Gastroesophageal sphincter (tissue), 4 donors: ENCODE measurements at regions not wholly inside any gene's neighbourhood (a gene's known extent, or its start where the extent isn't known, plus 50 kb on each side); places are given as distances from the start of the nearest gene placed in this dataset.

Experiments used
- ATAC-seq: fragments of 150-250 bp; one replicate; pipeline ENCODE4 v1.9.1; 2016; ENCODE audit warnings: mild to moderate bottlenecking, moderate library complexity
- H3K27ac ChIP-seq, 4 donors: fragments of 200-600 bp; sonication (generic) in 3 of 4; 1 replicate in 3 of 4; 2 replicates in 1 of 4; pipeline ENCODE4 v1.5.1; 2016 to 2019
- H3K27me3 ChIP-seq: fragments of 200-600 bp; sonication (generic); one replicate; pipeline ENCODE4 v1.5.1; 2019
- H3K36me3 ChIP-seq, 2 donors: fragments of 200-600 bp; sonication (generic); one replicate each; pipeline ENCODE4 v1.5.1; 2019; ENCODE audit warnings: control low read depth in 1 of 2
- H3K4me1 ChIP-seq, 3 donors: fragments of 200-600 bp; sonication (generic); 1 replicate in 2 of 3; 2 replicates in 1 of 3; pipeline ENCODE4 v1.5.1; 2016 to 2019; ENCODE audit warnings: control low read depth in 2 of 3
- H3K4me3 ChIP-seq, 2 donors: fragments of 200-600 bp; sonication (generic); one replicate each; pipeline ENCODE4 v1.5.1; 2019; ENCODE audit warnings: mild to moderate bottlenecking in 1 of 2, moderate library complexity in 1 of 2
- H3K9me3 ChIP-seq, 3 donors: fragments of 200-600 bp; sonication (generic); one replicate each; pipeline ENCODE4 v1.5.1; 2017 to 2019; ENCODE audit warnings: control low read depth in 2 of 3
- EP300 ChIP-seq: sonication (generic); formaldehyde crosslinking; IDR thresholded peaks from one replicate; pipeline ENCODE4 v1.6.1; 2017; ENCODE audit warnings: antibody characterized with exemption, mild to moderate bottlenecking
- POLR2A ChIP-seq, 2 donors: fragments of 450-650 bp; IDR thresholded peaks; one replicate each; pipeline ENCODE4 v1.6.1; 2017; ENCODE audit warnings: antibody characterized with exemption in 2 of 2, mild to moderate bottlenecking in 2 of 2, moderate library complexity in 1 of 2
- POLR2AphosphoS5 ChIP-seq: sonication (generic); formaldehyde crosslinking; IDR thresholded peaks from one replicate; pipeline ENCODE4 v1.6.1; 2017; ENCODE audit warnings: antibody characterized with exemption
- WGBS, 2 donors: methylation state at CpG; one replicate each; pipeline ENCODE4 v1.1.5; 2018; ENCODE audit warnings: low coverage in 1 of 2; 5-methylcytosine and 5-hydroxymethylcytosine counted together
- TF ChIP-seq, protein P1 (sequence below), 4 experiments: fragments of 200-600 bp in 2 of 4; fragments of 450-650 bp in 2 of 4; sonication (generic) in 1 of 4; IDR thresholded peaks; one replicate each; pipeline ENCODE4 v1.5.1; 2017 to 2019; ENCODE audit warnings: antibody characterized with exemption in 4 of 4, mild to moderate bottlenecking in 2 of 4, moderate library complexity in 2 of 4

DNA sequence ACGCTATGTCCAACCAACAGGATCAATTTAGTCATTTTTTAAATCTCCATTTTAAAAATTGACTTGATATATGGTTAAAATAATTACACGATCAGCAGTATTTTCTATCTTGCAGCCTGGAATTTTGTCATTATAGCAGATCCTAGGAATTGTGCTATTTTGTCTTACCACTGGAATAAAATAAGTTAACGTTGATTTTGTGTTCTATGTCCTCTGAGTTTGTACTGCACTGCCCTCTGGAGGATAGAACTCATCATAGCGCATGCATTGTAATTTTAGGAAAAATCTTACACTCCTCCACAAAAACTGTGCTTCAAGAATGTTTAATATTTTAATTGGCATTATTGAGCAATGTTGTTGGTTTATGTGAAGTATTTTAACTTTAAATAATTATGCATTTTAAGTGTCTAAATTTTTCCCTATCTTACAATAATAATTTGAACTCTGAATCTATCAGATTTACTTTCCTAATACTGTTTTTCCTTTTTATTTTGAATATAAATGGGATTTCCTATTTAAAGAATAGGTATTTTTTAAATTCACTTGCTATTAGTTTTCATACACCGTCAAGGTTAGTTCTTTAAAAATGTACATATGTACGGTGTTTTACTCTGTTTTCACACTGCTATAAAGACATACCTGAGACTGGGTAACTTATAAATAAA is 220.1 kb downstream of the PPP1R3A start:
- Histone ChIP-seq H3K36me3 (no peaks in the 10 kb centered on the region), H3K4me1 (peaks cover 0 to 12% (median 0%) of the 10 kb centered on the region in 3 donors), H3K27ac (no peak overlapping the region), H3K4me3 (no peak overlapping the region), H3K9me3 (no peaks in the 10 kb centered on the region), H3K27me3 (no peaks in the 10 kb centered on the region)
- ATAC-seq: no peak
- WGBS, 2 donors: 34 to 37% methylated on average over 6 of the region's 6 CpGs
- TF ChIP-seq POLR2AphosphoS5: no peak
- TF ChIP-seq, protein P1, sequence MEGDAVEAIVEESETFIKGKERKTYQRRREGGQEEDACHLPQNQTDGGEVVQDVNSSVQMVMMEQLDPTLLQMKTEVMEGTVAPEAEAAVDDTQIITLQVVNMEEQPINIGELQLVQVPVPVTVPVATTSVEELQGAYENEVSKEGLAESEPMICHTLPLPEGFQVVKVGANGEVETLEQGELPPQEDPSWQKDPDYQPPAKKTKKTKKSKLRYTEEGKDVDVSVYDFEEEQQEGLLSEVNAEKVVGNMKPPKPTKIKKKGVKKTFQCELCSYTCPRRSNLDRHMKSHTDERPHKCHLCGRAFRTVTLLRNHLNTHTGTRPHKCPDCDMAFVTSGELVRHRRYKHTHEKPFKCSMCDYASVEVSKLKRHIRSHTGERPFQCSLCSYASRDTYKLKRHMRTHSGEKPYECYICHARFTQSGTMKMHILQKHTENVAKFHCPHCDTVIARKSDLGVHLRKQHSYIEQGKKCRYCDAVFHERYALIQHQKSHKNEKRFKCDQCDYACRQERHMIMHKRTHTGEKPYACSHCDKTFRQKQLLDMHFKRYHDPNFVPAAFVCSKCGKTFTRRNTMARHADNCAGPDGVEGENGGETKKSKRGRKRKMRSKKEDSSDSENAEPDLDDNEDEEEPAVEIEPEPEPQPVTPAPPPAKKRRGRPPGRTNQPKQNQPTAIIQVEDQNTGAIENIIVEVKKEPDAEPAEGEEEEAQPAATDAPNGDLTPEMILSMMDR (IDR thresholded peaks at IDR 0.05): peak; percentile 23 to 69 (median 29)

GRCh38 chr7:113694149-113694548 is 224.7 kb downstream of the PPP1R3A start:
- no peaks in the 10 kb centered on the region for H3K4me1 ChIP-seq
- no peak overlapping the region for H3K4me3 ChIP-seq
- 63 to 100% methylated on average over 1 of the region's 1 CpG for WGBS, 2 donors
- H3K9me3 ChIP-seq: no peaks in the 10 kb centered on the region
- no peak for ATAC-seq
- H3K27ac ChIP-seq: no peak overlapping the region
- TF ChIP-seq EP300 (no peak), POLR2A (IDR thresholded peaks at IDR 0.05) (no peak)
- no peaks in the 10 kb centered on the region for H3K36me3 ChIP-seq
- no peaks in the 10 kb centered on the region for H3K27me3 ChIP-seq

DNA sequence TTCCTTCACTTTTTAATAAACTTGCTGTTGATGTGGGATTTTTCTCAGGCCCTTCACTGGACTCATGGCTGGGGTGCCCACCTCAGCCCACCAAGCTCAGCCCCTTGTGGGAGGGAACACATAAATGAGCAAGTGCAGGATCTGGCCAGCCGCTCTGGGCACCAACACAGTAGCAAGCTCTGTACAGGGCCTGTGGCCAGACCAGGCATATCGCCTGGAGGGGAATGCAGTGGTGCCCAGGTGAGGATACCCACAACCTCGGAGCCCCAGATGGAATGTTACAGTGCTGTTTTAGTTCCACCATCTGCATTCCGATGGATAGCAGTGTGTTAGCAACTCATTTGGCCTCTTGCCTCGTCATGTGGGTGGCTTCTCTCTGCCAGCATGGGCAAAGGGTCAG is 234.6 kb downstream of the PPP1R3A start:
- no peak for ATAC-seq

DNA sequence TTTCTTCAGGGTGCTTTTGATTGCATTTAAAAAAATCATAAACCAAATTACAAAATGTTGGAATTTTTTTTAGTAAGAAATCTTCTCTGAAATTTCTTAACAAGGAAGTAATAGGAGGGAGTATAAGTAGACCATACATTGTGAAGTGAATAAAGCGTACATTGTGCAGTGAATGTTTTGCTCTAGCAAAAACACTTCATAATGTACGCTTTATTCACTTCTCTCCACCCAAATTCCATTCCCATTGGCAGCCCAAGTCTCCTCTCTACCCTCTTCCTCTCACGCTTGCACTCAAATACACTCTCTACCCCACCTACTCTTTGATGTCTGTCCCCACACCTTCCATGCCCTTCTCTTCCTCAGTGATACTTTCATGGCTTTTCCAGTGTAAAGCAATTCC is 241.0 kb downstream of the PPP1R3A start:
- H3K27me3 ChIP-seq: no peaks in the 10 kb centered on the region
- ATAC-seq: no peak
- H3K4me3 ChIP-seq: no peak overlapping the region
- H3K9me3 ChIP-seq: no peaks in the 10 kb centered on the region
- no peaks in the 10 kb centered on the region for H3K4me1 ChIP-seq
- TF ChIP-seq, protein P1 (IDR thresholded peaks at IDR 0.05): no peak
- TF ChIP-seq POLR2A (IDR thresholded peaks at IDR 0.05): no peak
- TF ChIP-seq EP300: no peak
- WGBS, 2 donors: 81% methylated on average over 2 to 3 of the region's 3 CpGs
- no peak overlapping the region for H3K27ac ChIP-seq
- H3K36me3 ChIP-seq: no peaks in the 10 kb centered on the region

More for the DNA sequence above, 234.6 kb downstream of the PPP1R3A start:
- Histone ChIP-seq H3K4me3 (no peak overlapping the region), H3K36me3 (no peaks in the 10 kb centered on the region), H3K4me1 (no peaks in the 10 kb centered on the region), H3K9me3 (no peaks in the 10 kb centered on the region), H3K27ac (no peak overlapping the region), H3K27me3 (no peaks in the 10 kb centered on the region)
- TF ChIP-seq, protein P1 (IDR thresholded peaks at IDR 0.05): no peak
- TF ChIP-seq EP300 (no peak), POLR2AphosphoS5 (no peak), POLR2A (IDR thresholded peaks at IDR 0.05) (no peak)
- 100% methylated on average over 1 of the region's 5 CpGs; no CpG with 5 or more reads in 1 of the 2 donors for WGBS, 2 donors

DNA sequence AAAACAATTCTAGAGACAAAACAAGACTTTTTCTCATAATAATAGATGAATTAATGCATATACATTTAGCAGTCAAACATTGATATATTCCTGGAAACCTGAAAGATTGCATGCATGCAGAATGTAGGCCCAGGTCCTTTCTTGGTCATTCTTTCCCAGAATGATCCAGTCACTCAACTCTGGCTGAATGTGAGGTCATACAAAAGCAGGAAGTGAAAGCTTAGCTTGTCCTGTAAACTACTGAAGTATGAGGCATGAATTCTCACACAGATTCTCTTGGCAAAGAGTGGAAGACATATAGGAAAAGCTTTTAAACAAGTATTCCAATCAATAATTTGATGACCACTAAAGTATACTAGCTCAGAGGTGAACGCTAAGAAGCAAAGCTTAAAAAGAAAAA is 253.9 kb downstream of the PPP1R3A start:
- WGBS, 2 donors: 67 to 89% methylated on average over 1 of the region's 1 CpG
- no peaks in the 10 kb centered on the region for H3K27me3 ChIP-seq
- no peak overlapping the region for H3K4me3 ChIP-seq
- H3K9me3 ChIP-seq: peaks cover 0 to 17% (median 0%) of the 10 kb centered on the region in 3 donors
- no peak for TF ChIP-seq POLR2AphosphoS5
- no peak for TF ChIP-seq POLR2A (IDR thresholded peaks at IDR 0.05)
- TF ChIP-seq, protein P1 (IDR thresholded peaks at IDR 0.05): no peak
- TF ChIP-seq EP300: no peak
- no peaks in the 10 kb centered on the region for H3K36me3 ChIP-seq
- ATAC-seq: no peak
- no peaks in the 10 kb centered on the region for H3K4me1 ChIP-seq
- no peak overlapping the region for H3K27ac ChIP-seq
